ENCODE measurements at regions not wholly inside any gene's neighbourhood (a gene's known extent, or its start where the extent isn't known, plus 50 kb on each side); places are given as distances from the start of the nearest gene placed in this dataset.

- Histone ChIP-seq H4K20me1 (ENCODE audit: insufficient read depth) (no peaks in the 10 kb centered on the region), H3K27me3 (ENCODE audit: insufficient read depth, low read depth) (no peaks in the 10 kb centered on the region), H3K4me2 (no peak overlapping the region), H3K4me3 (IDR thresholded peaks at IDR 0.05; ENCODE audit: insufficient read depth, low read depth, low read length) (no peak overlapping the region), H2AFZ (ENCODE audit: low read depth) (no peak overlapping the region), H3K9ac (no peak overlapping the region), H3K27ac (no peak overlapping the region), H3K79me2 (ENCODE audit: insufficient read depth, low read depth) (no peaks in the 10 kb centered on the region), H3K36me3 (ENCODE audit: insufficient read depth) (no peaks in the 10 kb centered on the region), H3K4me1 (ENCODE audit: low read depth, poor library complexity, severe bottlenecking) (no peaks in the 10 kb centered on the region)
- TF ChIP-seq CTCF (conservative IDR thresholded peaks at IDR 0.05; ENCODE audit: low read depth, low read length): no peak
These were observed 111.8 kb upstream of the CDKN3 start for GRCh38 chr14:54285030-54285429.

GRCh38 chr14:54291491-54292191, 105.2 kb upstream of the CDKN3 start:
- no peak for TF ChIP-seq CTCF (conservative IDR thresholded peaks at IDR 0.05; ENCODE audit: low read depth, low read length)
- Histone ChIP-seq H3K27me3 (ENCODE audit: insufficient read depth, low read depth) (no peaks in the 10 kb centered on the region), H3K79me2 (ENCODE audit: insufficient read depth, low read depth) (no peaks in the 10 kb centered on the region), H3K4me2 (no peak overlapping the region), H3K4me1 (ENCODE audit: low read depth, poor library complexity, severe bottlenecking) (no peaks in the 10 kb centered on the region), H4K20me1 (ENCODE audit: insufficient read depth) (no peaks in the 10 kb centered on the region), H3K27ac (no peak overlapping the region), H3K9ac (no peak overlapping the region), H2AFZ (ENCODE audit: low read depth) (no peak overlapping the region), H3K36me3 (ENCODE audit: insufficient read depth) (no peaks in the 10 kb centered on the region), H3K4me3 (IDR thresholded peaks at IDR 0.05; ENCODE audit: insufficient read depth, low read depth, low read length) (no peak overlapping the region)

- no peak overlapping the region for H3K4me2 ChIP-seq
- no peak overlapping the region for H3K27ac ChIP-seq
- no peak for TF ChIP-seq CTCF (conservative IDR thresholded peaks at IDR 0.05; ENCODE audit: low read depth, low read length)
- H3K9ac ChIP-seq: no peak overlapping the region
- H3K4me1 ChIP-seq (ENCODE audit: low read depth, poor library complexity, severe bottlenecking): no peaks in the 10 kb centered on the region
- H3K79me2 ChIP-seq (ENCODE audit: insufficient read depth, low read depth): no peaks in the 10 kb centered on the region
- H3K36me3 ChIP-seq (ENCODE audit: insufficient read depth): no peaks in the 10 kb centered on the region
- no peak overlapping the region for H3K4me3 ChIP-seq (IDR thresholded peaks at IDR 0.05; ENCODE audit: insufficient read depth, low read depth, low read length)
- H2AFZ ChIP-seq (ENCODE audit: low read depth): no peak overlapping the region
- no peaks in the 10 kb centered on the region for H3K27me3 ChIP-seq (ENCODE audit: insufficient read depth, low read depth)
- no peaks in the 10 kb centered on the region for H4K20me1 ChIP-seq (ENCODE audit: insufficient read depth)
These were observed 102.0 kb upstream of the CDKN3 start for GRCh38 chr14:54294802-54295201.

GRCh38 chr14:54299410-54300363, 97.1 kb upstream of the CDKN3 start:
- H3K36me3 ChIP-seq (ENCODE audit: insufficient read depth): no peaks in the 10 kb centered on the region
- H3K27ac ChIP-seq: no peak overlapping the region
- no peak overlapping the region for H2AFZ ChIP-seq (ENCODE audit: low read depth)
- no peak for TF ChIP-seq CTCF (conservative IDR thresholded peaks at IDR 0.05; ENCODE audit: low read depth, low read length)
- H4K20me1 ChIP-seq (ENCODE audit: insufficient read depth): no peaks in the 10 kb centered on the region
- H3K79me2 ChIP-seq (ENCODE audit: insufficient read depth, low read depth): no peaks in the 10 kb centered on the region
- H3K27me3 ChIP-seq (ENCODE audit: insufficient read depth, low read depth): no peaks in the 10 kb centered on the region
- no peak overlapping the region for H3K4me3 ChIP-seq (IDR thresholded peaks at IDR 0.05; ENCODE audit: insufficient read depth, low read depth, low read length)
- no peak overlapping the region for H3K9ac ChIP-seq
- no peak overlapping the region for H3K4me2 ChIP-seq
- H3K4me1 ChIP-seq (ENCODE audit: low read depth, poor library complexity, severe bottlenecking): no peaks in the 10 kb centered on the region

All from KMS-11 (cell line).